Epidermal melanocyte (primary cell): ENCODE measurements at regions not wholly inside any gene's neighbourhood (a gene's known extent, or its start where the extent isn't known, plus 50 kb on each side); places are given as distances from the start of the nearest gene placed in this dataset.

Source experiments
- DNase-seq: peaks from one replicate; pipeline ENCODE4 v3.0.0; 2011; ENCODE audit warnings: low spot score; ENCODE audit not compliant: insufficient read length

- DNase-seq = no peak
These were observed 1291.0 kb downstream of the TBC1D22A start for GRCh38 chr22:48053486-48053885.

GRCh38 chr22:48052621-48052890 is 1290.1 kb downstream of the TBC1D22A start:
- DNase-seq = no peak

GRCh38 chr22:48051796-48052620 is 1289.6 kb downstream of the TBC1D22A start:
- DNase-seq = no peak

- DNase-seq = no peak
These were observed 1288.4 kb downstream of the TBC1D22A start for GRCh38 chr22:48050836-48051235.

- DNase-seq = no peak
These were observed 1286.7 kb downstream of the TBC1D22A start for GRCh38 chr22:48049116-48049515.

GRCh38 chr22:48047722-48048500 is 1285.5 kb downstream of the TBC1D22A start:
- DNase-seq = no peak

- no peak for DNase-seq
These were observed 1282.9 kb downstream of the TBC1D22A start for GRCh38 chr22:48045369-48045768.

- no peak for DNase-seq
These were observed 1282.1 kb downstream of the TBC1D22A start for GRCh38 chr22:48044487-48045060.

- DNase-seq = no peak
These were observed 1281.1 kb downstream of the TBC1D22A start for GRCh38 chr22:48043581-48043980.

- DNase-seq = no peak
These were observed 1280.4 kb downstream of the TBC1D22A start for GRCh38 chr22:48042621-48043395.

GRCh38 chr22:48039326-48039725 is 1276.9 kb downstream of the TBC1D22A start:
- DNase-seq = no peak

GRCh38 chr22:48037618-48038017 is 1275.2 kb downstream of the TBC1D22A start:
- DNase-seq = no peak

GRCh38 chr22:48035897-48036296 is 1273.4 kb downstream of the TBC1D22A start:
- DNase-seq = no peak

- DNase-seq = no peak
These were observed 1269.1 kb downstream of the TBC1D22A start for GRCh38 chr22:48031589-48031988.

- DNase-seq = no peak
These were observed 1262.6 kb downstream of the TBC1D22A start for GRCh38 chr22:48025096-48025495.

- DNase-seq = no peak
These were observed 1259.5 kb downstream of the TBC1D22A start for GRCh38 chr22:48021991-48022401.

- DNase-seq = no peak
These were observed 1255.9 kb downstream of the TBC1D22A start for GRCh38 chr22:48018346-48018745.

- DNase-seq = no peak
These were observed 1253.3 kb downstream of the TBC1D22A start for GRCh38 chr22:48015701-48016100.

- DNase-seq = no peak
These were observed 1242.5 kb downstream of the TBC1D22A start for GRCh38 chr22:48004936-48005335.

- no peak for DNase-seq
These were observed 1241.6 kb downstream of the TBC1D22A start for GRCh38 chr22:48004038-48004437.

- DNase-seq = no peak
These were observed 1238.7 kb downstream of the TBC1D22A start for GRCh38 chr22:48001101-48001500.

- DNase-seq = no peak
These were observed 1235.2 kb downstream of the TBC1D22A start for GRCh38 chr22:47997612-47998011.
